ENCODE measurements at regions not wholly inside any gene's neighbourhood (a gene's known extent, or its start where the extent isn't known, plus 50 kb on each side); places are given as distances from the start of the nearest gene placed in this dataset.

- ATAC-seq (no peak), DNase-seq (ENCODE audit: extremely low read depth in 1 of 4, low spot score in 3 of 4) (no peak), FAIRE-seq (no peak)
- no TSS peak for BruUV-seq (replicated peaks)
- no peaks in the 10 kb centered on the region for H3K9me1 ChIP-seq (ENCODE audit: control insufficient read depth, insufficient read depth, low read length)
- no peak overlapping the region for H3K9ac ChIP-seq (ENCODE audit: insufficient read depth in 1 of 2, low read depth in 2 of 2, low read length in 2 of 2)
- H3K36me3 ChIP-seq (ENCODE audit: control insufficient read depth, insufficient read depth, low read length): no peaks in the 10 kb centered on the region
- CTCF ChIA-PET (ENCODE audit: low intra/inter-chr PET ratio): no interaction called here
- no peak overlapping the region for H3K27ac ChIP-seq (ENCODE audit: extremely low read depth, low read depth, low read length)
- no peaks in the 10 kb centered on the region for H3K9me3 ChIP-seq (replicated peaks; ENCODE audit: control insufficient read depth, insufficient read depth, low read depth, low read length)
- H3K4me1 ChIP-seq (replicated peaks in 1 of 2; ENCODE audit: control insufficient read depth in 2 of 2, insufficient read depth in 2 of 2, low read length in 2 of 2): no peaks in the 10 kb centered on the region
- no peak overlapping the region for H3K4me3 ChIP-seq
- TF ChIP-seq U2AF1 (optimal IDR thresholded peaks at IDR 0.05; ENCODE audit: low read depth, low read length) (no peak), RFX7 (CRISPR knock-in tag; IDR thresholded peaks at IDR 0.05) (no peak), GTF2F1 (IDR thresholded peaks at IDR 0.05; ENCODE audit: low read depth, low read length) (no peak), PBX2 (CRISPR knock-in tag; IDR thresholded peaks at IDR 0.05; ENCODE audit: low read depth) (no peak), PBX2 (tag; conservative IDR thresholded peaks at IDR 0.05; ENCODE audit: low read depth) (no peak), LEF1 (IDR thresholded peaks at IDR 0.05) (no peak), GATAD2A (IDR thresholded peaks at IDR 0.05) (no peak), ZNF277 (CRISPR knock-in tag; IDR thresholded peaks at IDR 0.05; ENCODE audit: borderline replicate concordance) (no peak), CBFB (CRISPR knock-in tag; IDR thresholded peaks at IDR 0.05) (no peak), MITF (IDR thresholded peaks at IDR 0.05) (no peak), ZSCAN29 (IDR thresholded peaks at IDR 0.05) (no peak), ZNF354B (CRISPR knock-in tag; IDR thresholded peaks at IDR 0.05) (no peak), HMGN3 (IDR thresholded peaks at IDR 0.05; ENCODE audit: borderline replicate concordance, extremely low read depth, insufficient read length, low read depth, low read length) (no peak), NR2C1 (IDR thresholded peaks at IDR 0.05) (no peak), NR2C1 (tag; IDR thresholded peaks at IDR 0.05) (no peak), DIDO1 (tag; IDR thresholded peaks at IDR 0.05; ENCODE audit: low read depth) (no peak), HEY1 (CRISPR knock-in tag; IDR thresholded peaks at IDR 0.05; ENCODE audit: borderline replicate concordance) (no peak), E2F3 (CRISPR knock-in tag; IDR thresholded peaks at IDR 0.05) (no peak)
- H4K20me1 ChIP-seq (replicated peaks; ENCODE audit: control insufficient read depth, insufficient read depth, low read length): no peaks in the 10 kb centered on the region
- H3K4me2 ChIP-seq (ENCODE audit: insufficient read depth, low read length): no peak overlapping the region
- in situ Hi-C loops (cut with MboI): no loop called here
- intact Hi-C loops (cut with micrococcal nuclease): no loop called here
- H3K27me3 ChIP-seq (ENCODE audit: control insufficient read depth in 2 of 2, insufficient read depth in 2 of 2, low read length in 2 of 2): peaks cover 0 to 14% of the 10 kb centered on the region in 2 experiments; a peak in 3 of 5 replicates
- H2AFZ ChIP-seq (ENCODE audit: low read depth, low read length): no peak overlapping the region
- no peaks in the 10 kb centered on the region for H3K79me2 ChIP-seq (ENCODE audit: control insufficient read depth, insufficient read depth, low read length)
- POLR2A ChIA-PET: no interaction called here
- WGBS (ENCODE audit: insufficient coverage, low coverage, missing lambda C conversion rate): 2% methylated on average over 9 of the region's 9 CpGs
Observed at GRCh38 chr15:98504998-98505397, 143.3 kb upstream of the IGF1R start.
